ENCODE measurements at regions not wholly inside any gene's neighbourhood (a gene's known extent, or its start where the extent isn't known, plus 50 kb on each side); places are given as distances from the start of the nearest gene placed in this dataset.

DNA sequence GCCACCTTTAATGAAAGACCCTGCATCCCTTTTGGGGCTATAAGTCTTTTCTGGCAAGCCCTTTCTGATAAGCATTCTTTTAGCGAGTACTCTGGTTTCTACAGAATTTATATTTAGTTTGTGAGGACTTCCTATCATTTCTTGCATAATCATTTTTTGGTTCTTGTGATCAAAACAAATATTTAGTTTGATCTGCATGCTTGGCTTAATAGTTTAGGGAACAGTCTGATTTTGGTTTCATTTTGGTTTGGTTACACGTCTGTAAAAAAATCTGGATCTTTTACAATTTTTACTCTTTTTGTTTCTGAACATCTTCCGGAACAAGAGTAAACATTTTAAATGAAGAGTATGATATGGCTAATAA lies 1074.4 kb downstream of the CDH9 start:
- Histone ChIP-seq H3K27ac (peak overlapping the region in 2 of 5 donors; percentile 58 to 71), H3K36me3 (replicated peaks in 1 of 2) (no peaks in the 10 kb centered on the region), H3K4me1 (replicated peaks in 1 of 2) (peaks cover 0 to 5% of the 10 kb centered on the region in 2 donors), H3K9me3 (replicated peaks in 1 of 3) (no peaks in the 10 kb centered on the region), H3K27me3 (no peaks in the 10 kb centered on the region), H3K4me3 (peak overlapping the region in 2 of 4 donors; percentile 20 to 32)
- TF ChIP-seq POLR2A (IDR thresholded peaks at IDR 0.05), result no peak
- TF ChIP-seq, protein P1, sequence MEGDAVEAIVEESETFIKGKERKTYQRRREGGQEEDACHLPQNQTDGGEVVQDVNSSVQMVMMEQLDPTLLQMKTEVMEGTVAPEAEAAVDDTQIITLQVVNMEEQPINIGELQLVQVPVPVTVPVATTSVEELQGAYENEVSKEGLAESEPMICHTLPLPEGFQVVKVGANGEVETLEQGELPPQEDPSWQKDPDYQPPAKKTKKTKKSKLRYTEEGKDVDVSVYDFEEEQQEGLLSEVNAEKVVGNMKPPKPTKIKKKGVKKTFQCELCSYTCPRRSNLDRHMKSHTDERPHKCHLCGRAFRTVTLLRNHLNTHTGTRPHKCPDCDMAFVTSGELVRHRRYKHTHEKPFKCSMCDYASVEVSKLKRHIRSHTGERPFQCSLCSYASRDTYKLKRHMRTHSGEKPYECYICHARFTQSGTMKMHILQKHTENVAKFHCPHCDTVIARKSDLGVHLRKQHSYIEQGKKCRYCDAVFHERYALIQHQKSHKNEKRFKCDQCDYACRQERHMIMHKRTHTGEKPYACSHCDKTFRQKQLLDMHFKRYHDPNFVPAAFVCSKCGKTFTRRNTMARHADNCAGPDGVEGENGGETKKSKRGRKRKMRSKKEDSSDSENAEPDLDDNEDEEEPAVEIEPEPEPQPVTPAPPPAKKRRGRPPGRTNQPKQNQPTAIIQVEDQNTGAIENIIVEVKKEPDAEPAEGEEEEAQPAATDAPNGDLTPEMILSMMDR (IDR thresholded peaks at IDR 0.05), result no peak
- no peak for DNase-seq
- WGBS, 4 donors, result 74 to 77% (median 76%) methylated on average over 3 of the region's 3 CpGs
- intact Hi-C loops (cut with DNase I), result no loop called here

DNA sequence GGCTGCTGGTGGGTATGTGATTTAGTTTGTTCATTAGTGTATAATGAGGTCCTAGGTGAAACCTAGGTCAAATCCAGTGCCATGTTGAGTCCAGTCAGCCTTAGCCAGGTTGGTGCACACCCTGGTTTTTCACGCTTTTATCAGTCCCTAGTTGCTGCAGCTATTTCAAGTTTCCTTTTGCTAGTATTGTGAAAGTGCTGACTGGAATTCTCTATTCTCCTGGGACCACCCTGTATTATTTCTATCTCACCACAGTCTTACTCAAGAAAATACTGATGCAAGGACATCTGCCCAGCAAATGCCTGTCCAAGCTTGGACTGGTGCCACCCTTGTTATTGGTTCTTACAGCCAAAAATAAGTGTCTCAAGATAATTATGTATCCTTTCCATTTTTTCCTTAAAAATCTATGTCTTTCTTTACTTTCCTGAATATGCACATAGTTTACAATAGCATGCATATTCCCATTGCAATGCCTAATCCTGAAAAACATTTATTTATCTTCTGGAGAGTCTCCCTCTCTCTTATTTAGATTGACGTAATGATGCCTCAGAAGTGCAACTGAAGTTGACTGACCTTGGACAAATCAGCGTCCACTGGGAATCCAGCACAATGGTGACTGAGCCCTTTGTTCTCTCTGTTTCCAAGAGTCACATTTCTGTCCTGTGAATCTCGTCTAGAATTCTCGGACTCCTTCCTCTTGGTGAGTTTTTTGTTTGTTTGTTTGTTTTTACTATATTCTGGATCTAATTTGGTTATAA lies 1075.0 kb downstream of the CDH9 start:
- peaks cover 0 to 5% of the 10 kb centered on the region in 2 donors for H3K4me1 ChIP-seq (replicated peaks in 1 of 2)
- peak overlapping the region in 2 of 4 donors; percentile 20 to 32 for H3K4me3 ChIP-seq
- peak in 5 of 7 donors; percentile 16 to 53 (median 32) for DNase-seq
- peak overlapping the region in 2 of 5 donors; percentile 58 to 71 for H3K27ac ChIP-seq
- intact Hi-C loops (cut with DNase I), result no loop called here
- H3K9me3 ChIP-seq (replicated peaks in 1 of 3), result no peaks in the 10 kb centered on the region
- no peaks in the 10 kb centered on the region for H3K36me3 ChIP-seq (replicated peaks in 1 of 2)
- TF ChIP-seq, protein P1 (IDR thresholded peaks at IDR 0.05), result no peak
- TF ChIP-seq POLR2A (IDR thresholded peaks at IDR 0.05), result peak in 1 of 2 donors; percentile 63
- H3K27me3 ChIP-seq, result no peaks in the 10 kb centered on the region
- 57 to 58% (median 57%) methylated on average over 5 of the region's 5 CpGs for WGBS, 4 donors

DNA sequence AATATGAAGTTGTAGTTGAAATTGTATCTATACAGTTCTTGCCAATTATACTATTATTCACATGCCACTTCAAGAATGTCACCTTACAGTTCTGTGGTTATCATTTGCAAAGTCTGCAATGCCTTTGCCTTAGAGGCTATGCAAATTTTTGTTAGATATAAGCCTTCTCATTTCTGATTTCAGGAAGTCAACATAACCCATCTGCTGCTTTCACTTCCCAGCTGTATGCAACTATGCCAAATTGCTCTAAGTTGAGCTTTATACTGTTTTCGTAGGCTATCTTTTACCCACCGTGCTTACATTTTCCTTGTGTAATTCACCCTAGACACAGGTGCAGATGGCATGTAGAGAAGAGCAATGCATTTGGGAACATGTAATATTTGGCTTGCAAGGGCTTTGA lies 1083.0 kb downstream of the CDH9 start:
- no peaks in the 10 kb centered on the region for H3K9me3 ChIP-seq (replicated peaks in 1 of 3)
- H3K4me3 ChIP-seq, result no peak overlapping the region
- intact Hi-C loops (cut with DNase I), result no loop called here
- no peak overlapping the region for H3K27ac ChIP-seq
- WGBS, 4 donors, result 68 to 74% (median 72%) methylated on average over 2 of the region's 2 CpGs
- H3K4me1 ChIP-seq (replicated peaks in 1 of 2), result no peaks in the 10 kb centered on the region
- no peak for TF ChIP-seq POLR2A (IDR thresholded peaks at IDR 0.05)
- TF ChIP-seq, protein P1 (IDR thresholded peaks at IDR 0.05), result no peak
- DNase-seq, result no peak
- H3K27me3 ChIP-seq, result no peaks in the 10 kb centered on the region
- H3K36me3 ChIP-seq (replicated peaks in 1 of 2), result no peaks in the 10 kb centered on the region

DNA sequence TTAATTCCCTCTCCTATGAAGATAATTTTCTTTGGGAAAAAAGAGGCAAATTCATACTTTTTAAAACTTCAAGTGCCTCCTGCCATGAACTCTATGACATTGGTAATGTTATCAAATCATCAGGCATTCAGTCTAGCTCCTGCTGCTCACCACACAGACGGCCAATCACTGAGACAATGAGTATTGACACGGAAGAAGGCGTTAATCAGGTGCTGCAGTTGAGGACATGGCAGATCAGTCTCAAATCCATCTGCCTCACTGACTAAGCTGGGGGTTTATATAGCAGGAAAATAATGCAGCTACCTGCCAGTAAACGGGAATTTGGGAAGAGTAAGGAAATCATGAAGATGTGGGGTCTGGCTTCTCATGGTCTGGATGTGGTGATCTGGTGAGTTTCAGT lies 1087.7 kb downstream of the CDH9 start:
- Histone ChIP-seq H3K36me3 (replicated peaks in 1 of 2) (no peaks in the 10 kb centered on the region), H3K4me3 (no peak overlapping the region), H3K4me1 (replicated peaks in 1 of 2) (no peaks in the 10 kb centered on the region), H3K27me3 (no peaks in the 10 kb centered on the region), H3K27ac (no peak overlapping the region), H3K9me3 (replicated peaks in 1 of 3) (no peaks in the 10 kb centered on the region)
- WGBS, 4 donors, result 62 to 69% (median 65%) methylated on average over 4 of the region's 4 CpGs
- DNase-seq, result no peak
- TF ChIP-seq, protein P1 (IDR thresholded peaks at IDR 0.05), result no peak
- TF ChIP-seq POLR2A (IDR thresholded peaks at IDR 0.05), result no peak
- intact Hi-C loops (cut with DNase I), result no loop called here
